Adrenal gland (tissue), 5 donors: ENCODE measurements at regions not wholly inside any gene's neighbourhood (a gene's known extent, or its start where the extent isn't known, plus 50 kb on each side); places are given as distances from the start of the nearest gene placed in this dataset.

Source experiments
- CTCF ChIP-seq, 6 experiments: fragments of 450-650 bp in 4 of 6; fragments of 200-600 bp in 2 of 6; sonication (generic) in 1 of 6; IDR thresholded peaks; 1 replicate in 5 of 6; 2 replicates in 1 of 6; pipeline versions ENCODE4 v1.5.1 to v1.8.0; 2016 to 2021; ENCODE audit warnings: antibody characterized with exemption in 6 of 6, mild to moderate bottlenecking in 2 of 6, moderate library complexity in 1 of 6
- POLR2A ChIP-seq, 2 donors: fragments of 450-650 bp; IDR thresholded peaks; one replicate each; pipeline ENCODE4 v1.6.1; 2017; ENCODE audit warnings: antibody characterized with exemption in 2 of 2, mild to moderate bottlenecking in 2 of 2, moderate library complexity in 1 of 2
- donor health status: DM: no; HTN: no; CAD: no.

GRCh38 chrX:39445336-39445735 is 644.1 kb downstream of the MID1IP1 start:
- TF ChIP-seq CTCF (IDR thresholded peaks at IDR 0.05) (peak in 4 of 6 experiments; percentile 27 to 41 (median 32)), POLR2A (IDR thresholded peaks at IDR 0.05) (no peak)
